ENCODE measurements at regions not wholly inside any gene's neighbourhood (a gene's known extent, or its start where the extent isn't known, plus 50 kb on each side); places are given as distances from the start of the nearest gene placed in this dataset.

- no peak for TF ChIP-seq ZNF532 (CRISPR knock-in tag; IDR thresholded peaks at IDR 0.05; ENCODE audit: borderline replicate concordance)
- no peak for TF ChIP-seq ZNF138 (CRISPR knock-in tag; conservative IDR thresholded peaks at IDR 0.05)
Measured at GRCh38 chr5:6845856-6846255, 132.6 kb downstream of the TENT4A start (continued).

GRCh38 chr5:6847870-6848269 is 134.6 kb downstream of the TENT4A start:
- no peak for TF ChIP-seq ZNF425 (CRISPR knock-in tag; conservative IDR thresholded peaks at IDR 0.05)
- TF ChIP-seq GRHL2 (CRISPR knock-in tag; IDR thresholded peaks at IDR 0.05; ENCODE audit: insufficient replicate concordance, severe bottlenecking): no peak
- no peak for TF ChIP-seq ZNF219 (CRISPR knock-in tag; IDR thresholded peaks at IDR 0.05; ENCODE audit: borderline replicate concordance)
- peaks cover 8% of the 10 kb centered on the region; the same call in 1 of the 2 replicates for H3K27me3 Mint-ChIP-seq (ENCODE audit: low read depth)
- DNase-seq (ENCODE audit: low spot score): no peak

GRCh38 chr5:6849316-6850105 is 136.3 kb downstream of the TENT4A start:
- Mint-ChIP-seq H3K27ac (no peak overlapping the region), H3K36me3 (peaks cover 18% of the 10 kb centered on the region), H3K27me3 (ENCODE audit: low read depth) (peaks cover 8% of the 10 kb centered on the region; the same call in 1 of the 2 replicates), H3K4me1 (peaks cover 8% of the 10 kb centered on the region), H3K4me3 (no peak overlapping the region), H3K9me3 (peaks cover 12% of the 10 kb centered on the region)
- TF ChIP-seq FOXK1 (CRISPR knock-in tag; IDR thresholded peaks at IDR 0.05): no peak
- ChIA-PET POLR2A (no interaction called here), CTCF (no interaction called here)
- no peak for ATAC-seq
- no peak for DNase-seq (ENCODE audit: low spot score)

More at GRCh38 chr5:6847870-6848269, 134.6 kb downstream of the TENT4A start:
- Mint-ChIP-seq H3K27ac (no peak overlapping the region), H3K4me3 (no peak overlapping the region), H3K4me1 (peaks cover 8% of the 10 kb centered on the region), H3K9me3 (no peaks in the 10 kb centered on the region; the same call in 1 of the 2 replicates), H3K36me3 (peaks cover 8% of the 10 kb centered on the region)
- CTCF ChIA-PET: no interaction called here
- POLR2A ChIA-PET: no interaction called here
- no peak for ATAC-seq

GRCh38 chr5:6850106-6850432 is 136.8 kb downstream of the TENT4A start:
- peaks cover 10% of the 10 kb centered on the region for H3K27me3 Mint-ChIP-seq (ENCODE audit: low read depth)
- peaks cover 8% of the 10 kb centered on the region for H3K4me1 Mint-ChIP-seq
- no peak for DNase-seq (ENCODE audit: low spot score)
- H3K36me3 Mint-ChIP-seq: peaks cover 18% of the 10 kb centered on the region
- ChIA-PET POLR2A (no interaction called here), CTCF (no interaction called here)
- H3K27ac Mint-ChIP-seq: no peak overlapping the region
- no peak for ATAC-seq
- H3K4me3 Mint-ChIP-seq: no peak overlapping the region
- peaks cover 17% of the 10 kb centered on the region for H3K9me3 Mint-ChIP-seq
- no peak for TF ChIP-seq PREB (CRISPR knock-in tag; IDR thresholded peaks at IDR 0.05; ENCODE audit: borderline replicate concordance)
- TF ChIP-seq IRF2 (CRISPR knock-in tag; IDR thresholded peaks at IDR 0.05; ENCODE audit: borderline replicate concordance, low read depth): no peak
- TF ChIP-seq JAZF1 (CRISPR knock-in tag; IDR thresholded peaks at IDR 0.05): no peak
- no peak for TF ChIP-seq TCF7 (CRISPR knock-in tag; IDR thresholded peaks at IDR 0.05; ENCODE audit: low read depth)
- no peak for TF ChIP-seq KAT7 (CRISPR knock-in tag; IDR thresholded peaks at IDR 0.05; ENCODE audit: borderline replicate concordance)
- TF ChIP-seq CREB1 (CRISPR knock-in tag; IDR thresholded peaks at IDR 0.05): no peak
- TF ChIP-seq MAX (CRISPR knock-in tag; IDR thresholded peaks at IDR 0.05): no peak
- no peak for TF ChIP-seq CTCF (IDR thresholded peaks at IDR 0.05)
- no peak for TF ChIP-seq SMAD3 (CRISPR knock-in tag; IDR thresholded peaks at IDR 0.05; ENCODE audit: borderline replicate concordance)
- TF ChIP-seq TP53 (CRISPR knock-in tag; IDR thresholded peaks at IDR 0.05): no peak
- no peak for TF ChIP-seq OVOL2 (CRISPR knock-in tag; IDR thresholded peaks at IDR 0.05; ENCODE audit: borderline replicate concordance)
